GM18520 (cell line): ENCODE measurements at regions not wholly inside any gene's neighbourhood (a gene's known extent, or its start where the extent isn't known, plus 50 kb on each side); places are given as distances from the start of the nearest gene placed in this dataset.
"Not testable (repeated sequence)": the region's sequence is repeated elsewhere in the genome, so short reads cannot be mapped to it uniquely, and the experiment has no call there.

Experiments used
- ATAC-seq: cut with Tn5 transposase; IDR thresholded peaks from one replicate; pipeline ENCODE4 v1.9.1; 2021; ENCODE audit not compliant: unreplicated experiment

- ATAC-seq: no peak
These were observed 74.6 kb downstream of the TRIM42 start for GRCh38 chr3:140752499-140752898.

GRCh38 chr3:140753865-140754754 is 76.2 kb downstream of the TRIM42 start:
- ATAC-seq: peak; percentile 70

- no peak for ATAC-seq
These were observed 77.1 kb downstream of the TRIM42 start for GRCh38 chr3:140754936-140755335.

GRCh38 chr3:140756240-140757016 is 78.6 kb downstream of the TRIM42 start:
- ATAC-seq: no peak

DNA sequence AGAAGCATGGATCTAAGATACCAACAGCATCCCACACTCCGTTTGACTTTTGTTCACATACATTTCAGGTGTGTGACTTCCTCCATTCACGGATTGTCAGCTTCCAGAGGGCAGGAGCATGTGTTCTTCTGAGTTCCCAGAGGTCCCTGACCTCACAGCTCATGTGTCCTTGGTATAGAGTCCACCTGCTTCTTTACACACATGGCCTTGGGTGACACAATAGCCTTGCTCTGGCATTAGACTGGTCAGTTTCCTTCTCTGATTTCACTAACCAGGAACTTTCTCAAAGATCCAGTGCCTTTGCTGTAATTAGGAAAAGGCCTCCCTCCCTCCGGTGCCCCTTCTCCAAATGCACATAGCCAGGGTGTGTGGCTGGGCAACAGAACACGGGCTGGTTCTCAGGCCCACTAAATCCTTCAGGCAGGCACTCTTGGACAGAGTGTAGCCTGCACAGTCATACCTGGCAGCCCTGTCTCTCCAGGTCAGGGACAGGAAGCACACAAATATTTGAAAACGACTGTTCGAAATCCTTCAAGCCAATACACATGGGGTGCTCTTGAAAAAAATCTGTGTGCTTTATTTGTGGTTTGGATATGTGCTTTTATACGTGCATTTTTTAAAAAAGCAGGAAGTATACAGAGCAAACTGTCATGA is 81.1 kb downstream of the TRIM42 start:
- ATAC-seq: no peak

DNA sequence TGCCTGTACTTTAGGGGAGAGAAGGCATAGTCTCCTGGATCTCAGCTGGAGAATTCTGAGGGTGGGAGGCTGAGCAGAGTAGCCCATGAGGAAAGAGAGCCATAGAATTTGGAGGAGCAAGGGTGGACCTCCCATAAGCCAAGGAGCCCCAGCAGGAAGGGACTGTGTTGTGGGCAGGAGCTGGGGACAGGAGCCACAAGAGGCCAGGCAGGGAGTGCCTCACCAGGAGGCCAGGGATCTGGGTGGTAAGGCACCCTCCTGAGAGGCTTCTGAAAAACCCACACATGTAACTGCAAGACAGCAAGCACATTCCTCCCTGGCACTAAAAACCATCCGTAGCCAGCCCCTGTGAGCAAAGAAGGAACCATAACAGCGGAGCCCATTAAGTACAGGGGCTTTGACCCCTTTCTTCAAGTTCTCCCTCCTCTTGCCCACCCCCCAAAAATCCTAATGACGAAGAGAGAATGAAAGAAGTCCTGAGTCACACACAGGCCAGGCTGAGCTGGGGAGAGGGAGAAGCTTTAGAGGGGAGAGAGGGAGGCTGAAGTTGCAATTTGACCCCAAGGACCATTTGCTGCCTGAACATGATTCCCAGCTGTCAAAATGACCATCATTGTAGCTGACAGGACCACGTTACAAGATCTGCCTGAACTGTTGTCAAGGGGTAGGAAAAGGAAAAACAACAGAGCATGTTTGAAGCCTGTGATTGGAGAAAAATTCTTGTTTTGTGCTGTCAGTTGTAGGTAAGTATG is 82.6 kb downstream of the TRIM42 start:
- no peak for ATAC-seq

DNA sequence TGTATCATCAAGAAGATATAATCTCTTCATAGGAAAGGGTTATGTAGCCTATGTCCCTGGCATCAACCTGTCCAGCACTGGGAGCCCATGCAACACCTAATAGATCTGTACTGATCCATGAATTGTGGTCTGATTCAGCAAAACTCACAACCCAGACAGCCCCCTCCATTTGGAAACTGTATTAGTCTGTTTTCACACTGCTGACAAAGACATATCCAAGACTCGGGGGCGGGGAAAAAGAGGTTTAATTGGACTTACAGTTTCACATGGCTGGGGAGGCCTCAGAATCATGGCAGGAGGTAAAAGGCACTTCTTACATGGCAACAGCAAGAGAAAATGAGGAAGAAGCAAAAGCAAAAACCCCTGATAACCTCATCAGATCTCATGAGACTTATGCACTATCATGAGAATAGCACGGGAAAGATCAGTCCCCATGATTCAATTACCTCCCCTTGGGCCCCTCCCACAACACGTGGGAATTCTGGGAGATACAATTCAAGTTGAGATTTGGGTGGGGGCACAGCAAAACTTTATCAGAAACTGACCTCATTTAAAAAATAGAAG is 83.3 kb downstream of the TRIM42 start:
- no peak for ATAC-seq

DNA sequence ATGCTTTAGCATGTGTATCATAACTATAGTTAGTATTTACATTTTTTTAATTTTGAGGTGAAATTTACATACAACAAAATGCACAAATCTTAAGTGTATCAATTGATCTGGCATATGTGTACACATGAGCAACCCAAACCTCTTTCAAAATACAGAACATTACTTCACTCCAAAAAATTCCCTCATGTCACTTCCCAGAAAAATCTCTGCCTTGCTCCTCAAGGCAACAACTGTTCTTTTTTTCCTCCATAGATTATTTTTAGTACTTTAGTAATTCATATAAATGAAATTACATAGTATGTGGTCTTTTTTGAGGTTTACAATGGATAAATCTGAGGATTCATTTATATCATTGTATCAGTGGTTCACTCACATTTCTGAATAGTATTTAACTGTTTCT is 84.9 kb downstream of the TRIM42 start:
- ATAC-seq: no peak

DNA sequence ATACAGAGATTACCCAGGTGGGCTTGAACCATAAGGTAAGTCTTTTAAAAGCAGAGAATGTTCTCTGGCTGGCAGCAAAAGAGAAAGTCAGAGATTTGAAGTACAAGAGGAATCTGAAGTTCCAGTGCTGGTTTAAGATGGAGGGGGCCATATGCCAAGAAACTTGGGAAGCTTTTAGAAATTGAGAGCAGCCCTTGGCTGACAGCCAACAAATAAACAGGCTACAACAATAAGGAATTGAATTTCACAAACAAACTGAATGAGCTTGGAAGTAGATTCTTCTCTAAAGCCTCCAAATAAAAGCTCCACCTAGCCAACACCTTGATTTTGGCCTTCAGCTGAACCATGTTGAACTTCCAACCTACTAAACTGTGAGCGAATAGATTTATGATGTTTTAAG is 85.7 kb downstream of the TRIM42 start:
- ATAC-seq: no peak

DNA sequence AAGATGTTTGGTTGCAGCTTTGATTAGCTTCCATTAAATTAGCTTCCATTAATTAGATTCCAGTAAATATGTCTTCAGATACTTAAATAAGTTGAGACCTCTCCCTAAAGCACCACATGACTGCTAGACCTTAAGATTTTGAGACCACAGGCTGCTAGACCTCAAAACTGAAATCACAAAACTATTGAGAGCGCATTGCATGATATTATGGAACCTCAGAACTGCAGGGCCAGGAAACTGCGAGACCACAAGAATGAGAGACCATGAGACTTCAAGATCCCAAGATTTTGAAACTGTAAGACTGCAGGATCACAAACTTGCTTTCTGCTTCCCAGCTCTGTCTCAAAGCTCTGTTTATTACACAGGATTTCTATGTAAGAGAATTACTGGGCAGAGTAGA is 87.4 kb downstream of the TRIM42 start:
- no peak for ATAC-seq

DNA sequence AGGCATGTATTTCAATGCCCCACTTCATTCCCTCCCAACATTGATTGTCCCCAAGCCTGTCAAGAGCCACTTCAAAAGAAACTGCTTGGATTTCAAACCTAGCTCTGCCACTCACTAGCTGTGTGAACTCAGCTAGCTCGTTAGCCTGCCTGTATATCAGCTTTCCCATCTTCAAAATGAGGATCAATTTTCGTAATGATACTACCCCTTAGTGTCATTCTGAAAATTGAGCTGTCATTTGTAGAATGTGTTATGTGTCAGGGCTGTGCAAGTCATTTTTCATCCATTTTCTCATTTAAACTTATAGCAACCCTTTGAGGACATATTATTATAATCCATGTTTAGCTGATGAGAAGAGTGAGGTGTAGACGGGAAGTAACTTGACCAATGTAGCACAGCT is 88.6 kb downstream of the TRIM42 start:
- ATAC-seq: peak; percentile 67

DNA sequence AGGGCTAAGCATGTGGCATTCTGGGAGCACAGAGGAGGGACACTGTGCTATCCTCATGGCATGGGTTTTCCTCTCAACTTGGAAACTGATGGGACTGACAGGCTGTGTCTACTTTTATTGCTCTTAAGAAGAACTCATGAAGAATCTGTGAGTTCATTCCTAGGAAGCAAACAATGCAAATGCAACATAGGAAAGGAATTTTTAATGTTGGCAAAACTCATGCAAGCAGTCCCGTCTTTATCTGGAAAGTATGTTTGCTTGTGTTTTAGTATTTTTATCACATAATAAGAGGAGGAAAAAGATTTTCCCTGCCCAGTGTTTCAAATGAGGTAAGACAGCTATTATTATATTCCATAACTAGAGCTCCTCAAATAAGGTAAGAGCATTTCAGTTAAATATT is 89.7 kb downstream of the TRIM42 start:
- no peak for ATAC-seq

DNA sequence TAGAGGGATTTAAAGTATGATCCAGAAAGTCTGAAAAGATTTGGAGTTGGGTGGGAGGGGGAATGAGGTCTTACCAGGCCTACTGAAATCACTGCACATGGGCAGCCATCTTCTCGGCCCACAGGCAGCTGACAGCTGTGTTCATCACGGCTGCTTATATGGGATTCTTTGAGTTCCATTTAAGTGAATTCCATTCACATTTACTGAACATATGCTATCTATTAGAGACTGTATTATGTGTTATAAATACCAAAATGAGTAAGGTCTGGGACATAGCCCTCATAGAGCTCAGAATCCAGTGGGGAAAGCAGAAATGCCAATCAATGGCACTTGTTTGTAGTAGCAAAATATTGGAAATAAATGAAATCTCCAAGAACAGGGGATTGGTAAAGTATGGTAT is 91.1 kb downstream of the TRIM42 start:
- no peak for ATAC-seq

- ATAC-seq: no peak
These were observed 92.1 kb downstream of the TRIM42 start for GRCh38 chr3:140769951-140770350.

DNA sequence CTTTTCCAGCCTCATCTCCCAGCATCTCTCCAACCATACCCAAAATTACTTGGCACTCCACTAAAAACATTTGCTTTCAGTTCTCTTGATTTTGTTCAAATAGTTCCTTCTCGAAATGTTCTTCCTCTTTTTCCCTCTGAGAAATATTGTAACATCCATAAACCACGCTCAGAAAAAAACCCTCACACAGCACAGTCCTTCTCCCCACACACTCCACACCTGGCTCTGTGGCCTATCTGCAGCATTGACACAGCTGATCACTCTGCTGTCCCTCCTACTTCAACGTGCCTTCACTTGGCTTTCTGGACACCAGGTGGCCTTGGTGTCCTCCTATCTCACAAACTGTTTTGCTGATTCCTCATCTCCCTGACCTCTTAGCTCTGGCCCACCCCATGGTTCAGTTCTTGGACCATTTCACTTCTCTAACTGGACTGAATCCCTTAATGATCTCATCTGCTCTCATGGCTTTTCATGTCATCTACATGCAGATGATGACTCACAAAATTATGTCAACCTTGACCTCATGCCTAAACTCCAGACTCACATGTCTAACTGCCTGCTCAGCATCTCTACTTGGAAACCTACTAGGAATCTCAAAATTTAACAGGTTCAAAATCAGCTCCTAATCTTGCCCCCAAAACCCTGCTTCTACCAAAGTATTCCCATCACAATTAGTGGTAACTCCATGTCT is 93.3 kb downstream of the TRIM42 start:
- no peak for ATAC-seq

- no peak for ATAC-seq
These were observed 99.9 kb downstream of the TRIM42 start for GRCh38 chr3:140777631-140778233.

GRCh38 chr3:140791368-140791767 is 113.5 kb downstream of the TRIM42 start:
- no peak for ATAC-seq

GRCh38 chr3:140794507-140794906 is 116.6 kb downstream of the TRIM42 start:
- no peak for ATAC-seq

DNA sequence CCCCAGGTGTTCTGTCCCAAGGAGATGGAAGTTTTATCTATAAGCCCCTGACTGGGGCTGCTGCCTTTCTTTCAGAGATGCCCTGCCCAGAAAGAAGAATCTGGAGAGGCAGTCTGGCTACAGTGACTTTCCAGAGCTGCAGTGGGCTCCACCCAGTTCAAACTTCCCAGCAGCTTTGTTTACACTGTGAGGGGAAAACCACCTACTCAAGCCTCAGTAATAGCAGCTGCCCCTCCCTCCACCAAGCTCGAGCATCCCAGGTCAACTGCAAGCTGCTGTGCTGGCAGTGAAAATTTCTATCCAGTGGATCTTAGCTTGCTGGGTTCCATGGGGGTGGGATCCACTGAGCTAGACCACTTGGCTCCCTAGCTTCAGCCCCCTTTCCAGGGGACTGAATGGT is 125.0 kb downstream of the TRIM42 start:
- ATAC-seq: not testable (repeated sequence)

DNA sequence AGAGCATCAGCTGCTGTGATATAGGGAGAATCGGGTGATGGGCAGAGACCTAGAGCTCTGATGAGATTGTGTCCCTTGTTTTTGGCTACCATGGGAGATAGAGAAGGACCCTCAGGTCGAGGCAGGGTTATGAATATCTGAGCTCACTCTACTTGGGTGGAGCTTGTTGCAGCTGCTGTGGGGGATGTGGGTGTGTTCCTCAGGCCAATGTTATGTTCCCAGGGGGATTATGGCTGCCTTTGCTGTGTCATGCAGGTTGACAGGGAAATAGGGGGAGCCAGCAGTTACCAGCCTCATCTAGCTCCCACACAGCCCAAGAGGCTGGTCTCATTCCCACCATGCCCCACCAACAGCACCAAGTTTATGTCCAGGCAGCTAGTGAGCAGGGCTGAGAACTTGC is 131.5 kb downstream of the TRIM42 start:
- ATAC-seq: no peak
